ENCODE measurements at regions not wholly inside any gene's neighbourhood (a gene's known extent, or its start where the extent isn't known, plus 50 kb on each side); places are given as distances from the start of the nearest gene placed in this dataset.

- intact Hi-C loops (cut with micrococcal nuclease; ENCODE audit: unreplicated experiment) (no loop called here), in situ Hi-C loops (cut with HindIII; ENCODE audit: low pct_unique_long_range_greater_than_20kb, low sequenced_read_pairs) (no loop called here)
- Histone ChIP-seq H3K9me3 (ENCODE audit: control insufficient read depth, insufficient read depth, low read depth, low read length) (no peaks in the 10 kb centered on the region), H3K27ac (ENCODE audit: low read length) (no peak overlapping the region), H3K27me3 (ENCODE audit: control insufficient read depth, insufficient read depth, low read length) (peaks cover 4% of the 10 kb centered on the region), H3K4me1 (ENCODE audit: control insufficient read depth, insufficient read depth, low read length) (no peaks in the 10 kb centered on the region), H3K4me3 (ENCODE audit: low read depth in 2 of 2, low read length in 2 of 2) (no peak overlapping the region), H3K36me3 (ENCODE audit: control insufficient read depth, insufficient read depth, low read length) (no peaks in the 10 kb centered on the region)
- TF ChIP-seq, protein P1, sequence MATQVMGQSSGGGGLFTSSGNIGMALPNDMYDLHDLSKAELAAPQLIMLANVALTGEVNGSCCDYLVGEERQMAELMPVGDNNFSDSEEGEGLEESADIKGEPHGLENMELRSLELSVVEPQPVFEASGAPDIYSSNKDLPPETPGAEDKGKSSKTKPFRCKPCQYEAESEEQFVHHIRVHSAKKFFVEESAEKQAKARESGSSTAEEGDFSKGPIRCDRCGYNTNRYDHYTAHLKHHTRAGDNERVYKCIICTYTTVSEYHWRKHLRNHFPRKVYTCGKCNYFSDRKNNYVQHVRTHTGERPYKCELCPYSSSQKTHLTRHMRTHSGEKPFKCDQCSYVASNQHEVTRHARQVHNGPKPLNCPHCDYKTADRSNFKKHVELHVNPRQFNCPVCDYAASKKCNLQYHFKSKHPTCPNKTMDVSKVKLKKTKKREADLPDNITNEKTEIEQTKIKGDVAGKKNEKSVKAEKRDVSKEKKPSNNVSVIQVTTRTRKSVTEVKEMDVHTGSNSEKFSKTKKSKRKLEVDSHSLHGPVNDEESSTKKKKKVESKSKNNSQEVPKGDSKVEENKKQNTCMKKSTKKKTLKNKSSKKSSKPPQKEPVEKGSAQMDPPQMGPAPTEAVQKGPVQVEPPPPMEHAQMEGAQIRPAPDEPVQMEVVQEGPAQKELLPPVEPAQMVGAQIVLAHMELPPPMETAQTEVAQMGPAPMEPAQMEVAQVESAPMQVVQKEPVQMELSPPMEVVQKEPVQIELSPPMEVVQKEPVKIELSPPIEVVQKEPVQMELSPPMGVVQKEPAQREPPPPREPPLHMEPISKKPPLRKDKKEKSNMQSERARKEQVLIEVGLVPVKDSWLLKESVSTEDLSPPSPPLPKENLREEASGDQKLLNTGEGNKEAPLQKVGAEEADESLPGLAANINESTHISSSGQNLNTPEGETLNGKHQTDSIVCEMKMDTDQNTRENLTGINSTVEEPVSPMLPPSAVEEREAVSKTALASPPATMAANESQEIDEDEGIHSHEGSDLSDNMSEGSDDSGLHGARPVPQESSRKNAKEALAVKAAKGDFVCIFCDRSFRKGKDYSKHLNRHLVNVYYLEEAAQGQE (IDR thresholded peaks at IDR 0.05; ENCODE audit: insufficient read depth in 1 of 2, low read depth in 2 of 2, low read length in 1 of 2) = no peak
- no peak for TF ChIP-seq POLR2AphosphoS5 (IDR thresholded peaks at IDR 0.05; ENCODE audit: low read depth, low read length)
- no peak for TF ChIP-seq TCF7L2 (IDR thresholded peaks at IDR 0.05; ENCODE audit: low read depth, low read length)
- TF ChIP-seq SIN3A (IDR thresholded peaks at IDR 0.05; ENCODE audit: borderline replicate concordance, insufficient read depth, low read depth, low read length) = no peak
- TF ChIP-seq, protein P2, sequence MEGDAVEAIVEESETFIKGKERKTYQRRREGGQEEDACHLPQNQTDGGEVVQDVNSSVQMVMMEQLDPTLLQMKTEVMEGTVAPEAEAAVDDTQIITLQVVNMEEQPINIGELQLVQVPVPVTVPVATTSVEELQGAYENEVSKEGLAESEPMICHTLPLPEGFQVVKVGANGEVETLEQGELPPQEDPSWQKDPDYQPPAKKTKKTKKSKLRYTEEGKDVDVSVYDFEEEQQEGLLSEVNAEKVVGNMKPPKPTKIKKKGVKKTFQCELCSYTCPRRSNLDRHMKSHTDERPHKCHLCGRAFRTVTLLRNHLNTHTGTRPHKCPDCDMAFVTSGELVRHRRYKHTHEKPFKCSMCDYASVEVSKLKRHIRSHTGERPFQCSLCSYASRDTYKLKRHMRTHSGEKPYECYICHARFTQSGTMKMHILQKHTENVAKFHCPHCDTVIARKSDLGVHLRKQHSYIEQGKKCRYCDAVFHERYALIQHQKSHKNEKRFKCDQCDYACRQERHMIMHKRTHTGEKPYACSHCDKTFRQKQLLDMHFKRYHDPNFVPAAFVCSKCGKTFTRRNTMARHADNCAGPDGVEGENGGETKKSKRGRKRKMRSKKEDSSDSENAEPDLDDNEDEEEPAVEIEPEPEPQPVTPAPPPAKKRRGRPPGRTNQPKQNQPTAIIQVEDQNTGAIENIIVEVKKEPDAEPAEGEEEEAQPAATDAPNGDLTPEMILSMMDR (IDR thresholded peaks at IDR 0.05) = no peak; the same call in 1 of the 2 replicates
- POLR2A ChIA-PET = no interaction called here
- no TSS peak for BruUV-seq (replicated peaks)
- ATAC-seq (no peak), DNase-seq (ENCODE audit: low read depth, low spot score) (no peak)
- CTCF ChIA-PET = no interaction called here
Measured at GRCh38 chr10:89869180-89869579, 167.8 kb downstream of the KIF20B start.

- Histone ChIP-seq H3K4me3 (ENCODE audit: low read depth in 2 of 2, low read length in 2 of 2) (no peak overlapping the region), H3K9me3 (ENCODE audit: control insufficient read depth, insufficient read depth, low read depth, low read length) (no peaks in the 10 kb centered on the region), H3K27ac (ENCODE audit: low read length) (no peak overlapping the region), H3K4me1 (ENCODE audit: control insufficient read depth, insufficient read depth, low read length) (no peaks in the 10 kb centered on the region), H3K27me3 (ENCODE audit: control insufficient read depth, insufficient read depth, low read length) (peaks cover 4% of the 10 kb centered on the region), H3K36me3 (ENCODE audit: control insufficient read depth, insufficient read depth, low read length) (no peaks in the 10 kb centered on the region)
- intact Hi-C loops (cut with micrococcal nuclease; ENCODE audit: unreplicated experiment) (no loop called here), in situ Hi-C loops (cut with HindIII; ENCODE audit: low pct_unique_long_range_greater_than_20kb, low sequenced_read_pairs) (no loop called here)
- ATAC-seq (no peak), DNase-seq (ENCODE audit: low read depth, low spot score) (no peak)
- BruUV-seq (replicated peaks) = no TSS peak
- POLR2A ChIA-PET = no interaction called here
- TF ChIP-seq, protein P2 (IDR thresholded peaks at IDR 0.05) = no peak
- TF ChIP-seq, protein P1 (IDR thresholded peaks at IDR 0.05; ENCODE audit: insufficient read depth in 1 of 2, low read depth in 2 of 2, low read length in 1 of 2) = no peak
- TF ChIP-seq TCF7L2 (IDR thresholded peaks at IDR 0.05; ENCODE audit: low read depth, low read length) = no peak
- TF ChIP-seq POLR2AphosphoS5 (IDR thresholded peaks at IDR 0.05; ENCODE audit: low read depth, low read length) = no peak
- no peak for TF ChIP-seq SIN3A (IDR thresholded peaks at IDR 0.05; ENCODE audit: borderline replicate concordance, insufficient read depth, low read depth, low read length)
- CTCF ChIA-PET = no interaction called here
Measured at GRCh38 chr10:89869592-89870156, 168.3 kb downstream of the KIF20B start.

All from Panc1 (cell line).